H1 (cell line): ENCODE measurements at regions not wholly inside any gene's neighbourhood (a gene's known extent, or its start where the extent isn't known, plus 50 kb on each side); places are given as distances from the start of the nearest gene placed in this dataset.

Experiments
- BRCA1 ChIP-seq: IDR thresholded peaks from 2 replicates; pipeline ENCODE4 v1.6.1; 2012; ENCODE audit warnings: low read depth, low read length, improper control_type of control experiment
- EGR1 ChIP-seq: IDR thresholded peaks from 2 replicates; pipeline ENCODE4 v1.6.1; 2011; ENCODE audit warnings: low read depth, low read length, borderline replicate concordance
- GTF2F1 ChIP-seq: IDR thresholded peaks from 2 replicates; pipeline ENCODE4 v1.6.1; 2012; ENCODE audit warnings: low read depth, low read length, improper control_type of control experiment, borderline replicate concordance
- POLR2A ChIP-seq, 2 experiments: IDR thresholded peaks; 1 replicate in 1 of 2; 2 replicates in 1 of 2; pipeline ENCODE4 v1.6.1; 2011; ENCODE audit warnings: low read depth in 2 of 2, low read length in 2 of 2, mild to moderate bottlenecking in 2 of 2; ENCODE audit errors: control extremely low read depth in 1 of 2
- TF ChIP-seq, protein P1 (sequence below), 3 experiments: IDR thresholded peaks; 1 replicate in 2 of 3; 2 replicates in 1 of 3; pipeline versions ENCODE4 v1.5.1 to v1.6.1; 2011; ENCODE audit warnings: low read length in 3 of 3, mild to moderate bottlenecking in 3 of 3, inconsistent platforms in 2 of 3, low read depth in 1 of 3, moderate library complexity in 1 of 3; ENCODE audit not compliant: insufficient read depth in 1 of 3; ENCODE audit errors: control extremely low read depth in 1 of 3

DNA sequence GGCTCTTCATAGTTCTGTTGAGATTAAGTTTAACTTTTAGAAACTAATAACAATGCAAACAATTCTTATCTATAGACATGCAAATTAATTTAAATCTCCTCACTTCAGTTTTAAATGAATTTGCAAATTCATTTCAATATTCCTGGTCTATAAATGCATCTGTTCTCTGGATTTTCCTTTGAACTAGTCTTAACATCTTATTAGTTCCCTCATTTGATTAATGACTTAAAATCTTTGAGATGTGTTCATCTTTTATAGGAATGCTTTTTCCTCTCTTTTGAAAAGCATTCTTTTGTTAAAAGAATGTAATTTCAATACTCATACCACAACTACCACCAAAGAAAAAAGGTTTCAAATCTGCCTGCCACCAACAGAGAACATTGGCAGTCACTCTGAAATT is 169.4 kb downstream of the RASEF start:
- TF ChIP-seq EGR1 (no peak), GTF2F1 (no peak), BRCA1 (no peak), POLR2A (IDR thresholded peaks at IDR 0.05; ENCODE audit: control extremely low read depth in 1 of 2, low read depth in 2 of 2, low read length in 2 of 2) (no peak)
- TF ChIP-seq, protein P1, sequence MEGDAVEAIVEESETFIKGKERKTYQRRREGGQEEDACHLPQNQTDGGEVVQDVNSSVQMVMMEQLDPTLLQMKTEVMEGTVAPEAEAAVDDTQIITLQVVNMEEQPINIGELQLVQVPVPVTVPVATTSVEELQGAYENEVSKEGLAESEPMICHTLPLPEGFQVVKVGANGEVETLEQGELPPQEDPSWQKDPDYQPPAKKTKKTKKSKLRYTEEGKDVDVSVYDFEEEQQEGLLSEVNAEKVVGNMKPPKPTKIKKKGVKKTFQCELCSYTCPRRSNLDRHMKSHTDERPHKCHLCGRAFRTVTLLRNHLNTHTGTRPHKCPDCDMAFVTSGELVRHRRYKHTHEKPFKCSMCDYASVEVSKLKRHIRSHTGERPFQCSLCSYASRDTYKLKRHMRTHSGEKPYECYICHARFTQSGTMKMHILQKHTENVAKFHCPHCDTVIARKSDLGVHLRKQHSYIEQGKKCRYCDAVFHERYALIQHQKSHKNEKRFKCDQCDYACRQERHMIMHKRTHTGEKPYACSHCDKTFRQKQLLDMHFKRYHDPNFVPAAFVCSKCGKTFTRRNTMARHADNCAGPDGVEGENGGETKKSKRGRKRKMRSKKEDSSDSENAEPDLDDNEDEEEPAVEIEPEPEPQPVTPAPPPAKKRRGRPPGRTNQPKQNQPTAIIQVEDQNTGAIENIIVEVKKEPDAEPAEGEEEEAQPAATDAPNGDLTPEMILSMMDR (IDR thresholded peaks at IDR 0.05; ENCODE audit: control extremely low read depth in 1 of 3, insufficient read depth in 1 of 3, low read depth in 1 of 3, low read length in 3 of 3), result no peak
